Hematopoietic multipotent progenitor cell (in vitro differentiated cells): ENCODE measurements at regions not wholly inside any gene's neighbourhood (a gene's known extent, or its start where the extent isn't known, plus 50 kb on each side); places are given as distances from the start of the nearest gene placed in this dataset.

Source experiments
- DNase-seq, 3 donors: peaks; one replicate each; pipeline ENCODE4 v3.0.0-alpha.2; 2011 to 2015; ENCODE audit warnings: low read depth in 2 of 3, low spot score in 2 of 3

DNA sequence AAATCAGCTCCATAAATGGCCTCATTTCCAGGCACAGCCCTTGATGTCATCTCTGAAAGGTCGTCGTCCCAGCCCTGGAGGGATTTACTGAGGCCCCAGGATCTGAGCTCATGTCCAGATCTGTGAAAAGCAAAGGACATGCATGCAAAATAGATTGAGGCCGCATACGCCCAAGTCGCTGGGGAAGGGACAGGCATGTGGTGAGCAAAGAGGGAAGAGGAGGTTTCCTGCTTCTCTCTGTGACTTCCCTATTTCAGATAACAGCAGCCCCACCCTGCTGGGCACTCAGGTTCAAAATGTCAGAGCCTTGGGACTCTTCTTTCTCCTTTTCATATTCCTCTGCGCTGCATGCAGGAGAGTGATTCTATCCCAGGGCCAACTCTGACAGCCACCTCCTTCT, 197.2 kb downstream of the ADSS2 start:
- peak in 2 of 3 donors; percentile 44 to 80 for DNase-seq

DNA sequence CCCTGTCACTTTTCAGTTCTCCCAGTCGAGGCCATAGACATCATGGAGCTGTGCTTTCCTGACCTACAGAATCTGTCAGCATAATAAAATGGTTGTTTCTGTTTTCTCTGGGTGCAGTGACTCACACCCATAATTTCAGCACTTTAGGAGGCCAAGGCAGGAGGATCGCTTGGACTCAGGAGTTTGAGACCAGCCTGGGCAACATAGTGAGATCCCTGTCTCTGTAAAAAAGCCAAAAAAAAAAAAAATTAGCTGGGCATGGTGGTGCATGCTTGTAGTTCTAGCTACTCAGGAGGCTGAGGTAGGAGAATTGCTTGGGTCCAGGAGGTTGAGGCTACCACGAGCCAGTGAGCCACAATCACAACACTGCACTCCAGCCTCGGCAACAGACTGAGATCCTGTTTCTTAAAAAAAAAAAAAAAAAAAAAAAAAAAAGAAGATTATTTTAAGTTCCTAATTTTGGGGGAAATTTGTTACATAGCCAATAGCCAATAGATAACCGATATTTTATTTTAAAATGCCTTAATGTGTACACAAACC, 196.2 kb downstream of the ADSS2 start:
- no peak for DNase-seq

DNA sequence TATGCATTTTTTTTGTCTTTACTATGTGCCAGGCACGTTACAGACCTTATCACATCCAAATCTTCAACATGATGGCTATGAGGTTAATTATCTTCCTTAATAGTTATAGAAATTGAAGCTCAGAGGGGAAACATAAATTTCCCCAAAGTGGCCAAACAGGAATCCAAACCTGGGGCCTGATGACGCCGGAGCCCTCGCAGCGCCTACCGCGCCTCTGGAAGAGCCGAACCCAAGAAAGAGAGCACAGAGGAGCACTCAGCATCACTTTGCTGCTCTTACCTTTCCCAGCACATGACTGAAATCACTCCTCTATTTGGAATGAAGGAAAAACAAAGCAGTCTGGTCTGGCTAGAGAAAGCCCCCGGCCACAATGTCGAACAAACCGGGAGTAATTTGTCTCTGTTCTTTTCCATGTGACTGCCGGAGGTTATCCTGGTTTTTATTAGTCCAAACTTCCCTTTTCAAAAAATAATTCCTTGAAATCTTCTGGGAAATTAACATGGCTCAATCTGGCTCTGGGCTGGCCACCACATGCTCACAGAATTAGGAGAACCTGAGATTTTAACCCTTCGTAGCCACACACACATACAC, 195.5 kb downstream of the ADSS2 start:
- no peak for DNase-seq

DNA sequence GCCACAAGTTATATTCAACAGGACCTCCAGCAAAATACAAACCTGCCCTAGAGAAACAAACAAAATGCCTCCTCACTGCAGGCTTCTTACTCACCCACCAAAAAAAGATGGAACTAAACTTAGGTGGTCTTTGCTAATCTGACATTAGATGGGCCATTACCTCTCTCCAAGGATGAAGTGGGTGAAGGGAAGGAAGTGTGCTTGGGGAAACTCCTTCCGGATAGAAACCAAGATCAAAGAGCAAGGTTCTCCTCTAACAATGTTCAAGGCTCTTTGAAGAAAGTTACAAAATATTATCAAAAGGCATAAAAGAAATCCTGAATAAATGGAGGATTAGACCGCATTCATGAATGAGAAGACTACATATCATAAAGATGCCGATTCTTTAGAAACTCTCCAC, 187.5 kb downstream of the ADSS2 start:
- DNase-seq: no peak

DNA sequence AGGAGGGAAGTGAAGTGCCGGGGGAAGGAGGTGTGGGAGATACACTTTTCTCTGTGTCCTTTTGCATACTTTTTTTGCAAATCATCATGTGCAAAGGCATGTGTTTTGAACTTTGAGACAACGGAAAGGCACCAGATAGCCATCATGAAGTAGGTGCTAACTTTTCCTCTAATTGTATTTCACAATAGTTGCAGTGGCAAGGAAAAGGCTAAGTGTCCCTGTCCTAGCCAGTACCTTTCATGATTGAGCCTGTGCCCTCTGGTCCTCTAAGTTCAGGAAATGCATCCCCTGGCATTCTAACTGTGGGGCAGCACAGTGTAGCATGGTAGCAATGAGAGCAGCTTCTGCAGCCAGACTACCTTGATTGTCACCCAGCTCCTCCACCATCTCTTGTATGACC, 186.2 kb downstream of the ADSS2 start:
- no peak for DNase-seq

DNA sequence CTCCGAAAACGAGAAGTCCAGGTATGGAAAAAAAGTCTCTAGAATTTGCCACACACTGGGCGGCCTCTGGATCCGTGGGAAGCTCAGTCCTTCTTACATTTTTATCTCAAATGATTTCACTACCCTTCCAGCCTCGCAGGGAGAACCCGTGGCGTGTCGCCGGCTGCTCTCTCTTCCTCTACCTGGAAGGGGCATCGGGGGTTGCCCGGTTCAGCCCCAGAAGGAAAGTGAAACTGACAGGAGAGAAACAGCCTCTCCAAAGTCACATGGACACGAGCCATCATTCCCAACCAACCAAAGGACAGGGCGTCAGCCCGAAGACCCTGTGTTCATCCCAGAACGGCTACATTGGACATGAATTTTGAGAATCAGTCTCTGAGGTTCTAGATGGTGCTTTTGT, 182.5 kb downstream of the ADSS2 start:
- DNase-seq: no peak

DNA sequence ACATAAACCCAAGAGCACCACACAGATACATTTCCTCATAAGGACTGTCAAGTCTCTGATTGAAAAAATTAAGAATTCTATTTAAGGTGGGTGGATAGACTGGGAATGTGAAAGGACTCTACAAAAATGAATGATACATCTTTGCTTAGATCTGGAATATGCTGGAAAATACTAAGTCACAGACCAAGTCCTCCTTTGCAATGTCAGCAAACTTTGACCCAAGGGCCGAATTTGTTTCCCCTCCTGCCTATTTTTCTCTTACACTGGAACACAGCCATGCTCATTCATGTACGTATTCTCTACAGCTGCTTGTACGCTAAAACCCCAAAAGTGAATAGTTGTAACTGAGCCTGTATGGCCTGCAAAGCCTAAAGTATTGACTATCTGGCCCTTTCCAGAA, 180.7 kb downstream of the ADSS2 start:
- no peak for DNase-seq

DNA sequence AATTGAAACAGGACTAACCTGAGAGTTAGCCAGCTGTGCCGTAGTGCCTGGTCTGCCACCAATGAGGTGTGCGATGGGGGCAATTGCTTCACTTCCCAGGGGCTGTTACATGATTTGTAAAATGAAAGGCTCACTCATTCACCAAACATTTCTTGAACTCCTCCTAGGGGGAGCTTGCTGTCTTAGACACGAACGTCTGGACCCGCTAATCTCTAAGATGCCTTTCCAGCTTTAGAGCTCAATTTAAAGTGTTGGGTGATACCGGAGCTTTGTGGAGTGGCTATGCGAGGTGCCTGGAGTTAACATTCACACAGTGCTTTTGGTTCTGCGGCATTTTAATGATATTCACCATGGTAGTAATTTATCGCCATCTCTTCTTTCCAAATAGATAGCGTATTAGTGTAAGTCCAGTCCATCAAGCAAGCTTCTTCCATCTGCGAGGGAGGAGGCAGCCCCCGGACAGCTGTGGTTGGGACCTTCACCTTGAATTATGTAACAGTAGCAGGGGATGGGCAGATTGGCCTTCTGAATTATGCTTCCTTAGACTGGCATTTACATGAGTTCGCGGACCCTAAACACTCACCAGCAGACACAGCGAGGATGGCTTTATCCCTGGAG, 179.9 kb downstream of the ADSS2 start:
- DNase-seq: no peak

DNA sequence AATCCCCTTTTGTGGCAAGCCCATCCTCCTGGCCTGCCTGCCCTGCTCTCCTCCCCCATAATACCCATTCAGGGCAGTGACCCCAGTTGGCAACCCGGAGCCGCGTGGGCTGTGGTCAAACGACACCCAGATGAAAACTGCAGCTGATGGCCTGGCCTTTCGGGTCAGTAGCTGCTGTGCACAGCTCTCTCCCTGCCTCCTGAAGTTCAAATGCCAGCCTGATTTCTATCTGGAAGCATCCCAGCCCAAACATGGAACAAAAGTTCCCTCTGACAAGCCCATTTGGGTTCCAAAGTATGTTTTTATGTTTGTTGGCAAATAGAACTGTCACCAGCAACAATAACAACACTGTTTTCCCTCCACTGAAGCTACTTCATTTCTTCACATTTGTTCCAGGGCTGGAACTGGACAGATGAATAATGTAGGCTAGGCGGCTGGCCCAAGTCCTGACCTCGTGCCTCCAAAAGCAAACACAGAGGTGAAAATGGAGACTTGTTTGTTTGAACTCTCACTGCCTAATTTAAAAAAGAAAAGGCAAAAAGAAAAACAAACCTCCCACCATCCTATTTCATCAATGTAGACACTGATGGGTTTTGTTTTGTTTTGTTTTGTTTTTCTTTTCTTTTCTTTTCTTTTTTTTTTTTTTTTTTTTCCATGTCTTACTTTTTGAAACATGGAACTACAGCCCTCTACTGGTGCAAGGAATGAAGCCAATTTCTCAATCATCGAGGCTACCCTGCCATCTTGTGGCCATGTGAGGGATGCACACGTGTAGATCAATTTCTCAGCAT, 179.0 kb downstream of the ADSS2 start:
- DNase-seq: peak; percentile 58 to 93 (median 82)

DNA sequence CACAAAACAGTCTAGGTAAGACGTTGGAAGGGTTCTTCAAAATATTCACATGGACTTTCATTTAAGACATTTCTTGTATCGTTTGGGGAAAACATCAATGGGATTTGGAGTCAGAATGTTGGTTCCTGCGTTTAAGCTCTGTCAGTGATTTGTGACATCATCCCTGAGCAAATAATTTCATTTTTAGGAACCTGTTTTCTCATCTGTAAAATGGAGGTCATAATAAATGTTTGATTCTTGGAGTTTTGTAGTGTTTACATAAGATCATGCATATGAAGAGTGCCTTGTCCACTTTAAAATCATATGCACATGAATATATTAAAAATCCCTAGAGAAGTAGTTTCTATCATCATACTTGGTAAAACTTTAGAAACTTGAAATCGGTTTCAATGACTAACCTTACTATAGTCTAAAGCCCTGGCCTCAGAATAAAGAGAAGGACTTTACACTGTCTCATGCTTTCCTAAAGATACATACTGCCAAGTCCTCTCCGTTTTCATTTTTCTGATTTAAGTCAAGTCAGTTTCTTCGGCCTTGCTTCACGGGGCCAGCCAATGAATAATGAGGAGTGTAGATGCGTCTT, 178.4 kb downstream of the ADSS2 start:
- no peak for DNase-seq

DNA sequence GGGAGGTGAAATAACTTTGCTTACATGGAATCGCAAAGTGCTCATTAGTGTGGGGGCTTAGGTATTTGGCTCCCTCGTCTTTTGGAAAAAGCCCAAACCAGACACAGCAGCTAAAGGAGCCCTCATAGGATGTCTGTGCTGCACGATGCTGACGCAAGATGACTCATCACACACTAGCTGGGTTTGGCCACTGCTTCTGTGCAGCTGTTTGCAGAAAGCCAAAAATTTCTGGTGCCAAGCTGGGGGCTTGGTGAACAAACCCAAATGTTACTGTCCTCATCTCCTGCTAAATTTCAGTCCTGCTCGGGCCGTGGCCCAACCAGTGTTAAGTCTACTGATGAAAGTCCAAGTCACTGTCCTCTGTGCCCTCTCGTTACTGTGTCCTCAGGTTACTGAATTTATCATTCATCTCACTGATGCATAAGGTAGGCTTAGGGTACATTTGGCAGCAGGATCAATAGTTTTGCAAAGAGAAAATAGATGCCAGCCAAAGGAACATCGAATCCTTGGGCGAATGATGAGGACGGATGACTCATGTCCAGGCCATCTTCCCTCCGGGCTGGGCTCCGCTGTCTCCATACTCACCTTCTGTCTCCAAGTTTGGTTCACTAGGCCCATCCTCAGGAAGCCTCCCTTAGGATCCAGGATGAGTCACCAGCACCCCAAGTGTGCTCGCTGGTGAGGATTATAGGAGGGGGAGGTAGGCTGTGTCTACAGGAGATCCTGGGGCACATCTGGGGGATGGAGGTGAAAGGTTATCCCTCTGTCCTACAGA, 177.7 kb downstream of the ADSS2 start:
- peak in 2 of 3 donors; percentile 77 to 79 for DNase-seq

DNA sequence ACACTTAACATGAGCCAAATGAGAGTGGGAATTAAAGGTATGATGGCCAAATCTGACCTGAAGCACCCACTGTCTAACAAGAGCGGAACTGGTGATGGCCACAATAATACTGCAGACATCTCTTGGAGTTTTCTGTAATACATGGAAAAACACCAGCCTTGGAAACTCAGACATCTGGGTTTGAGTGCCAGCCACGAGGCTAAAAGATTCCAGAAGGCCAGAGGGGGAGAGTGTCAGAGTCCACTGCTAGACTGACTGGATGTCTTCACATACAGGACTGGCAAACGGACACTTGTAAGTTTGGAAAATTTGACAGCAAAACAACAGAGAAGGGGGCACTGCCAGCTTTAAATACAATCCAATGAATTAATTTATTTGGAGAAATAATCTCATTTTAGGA, 175.1 kb downstream of the ADSS2 start:
- no peak for DNase-seq

DNA sequence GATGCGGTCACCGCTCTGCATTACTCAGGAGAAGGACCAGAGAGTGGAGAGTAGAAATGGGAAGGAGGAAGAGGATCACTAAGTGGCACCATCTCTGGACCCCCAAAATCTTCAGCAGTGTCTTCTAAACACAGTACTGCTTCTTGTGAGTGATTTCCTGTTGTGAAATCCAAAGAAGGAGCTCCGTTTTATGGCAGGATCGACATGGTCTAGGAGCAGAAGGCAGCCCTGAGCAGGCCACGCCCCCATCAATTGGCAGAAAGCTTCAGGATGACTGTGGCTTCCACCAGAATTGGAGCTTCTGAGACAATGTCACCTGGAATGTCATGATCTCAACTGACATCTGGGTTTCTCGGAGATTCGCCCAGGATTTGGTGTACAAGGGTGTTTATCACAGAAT, 171.5 kb downstream of the ADSS2 start:
- DNase-seq: no peak

DNA sequence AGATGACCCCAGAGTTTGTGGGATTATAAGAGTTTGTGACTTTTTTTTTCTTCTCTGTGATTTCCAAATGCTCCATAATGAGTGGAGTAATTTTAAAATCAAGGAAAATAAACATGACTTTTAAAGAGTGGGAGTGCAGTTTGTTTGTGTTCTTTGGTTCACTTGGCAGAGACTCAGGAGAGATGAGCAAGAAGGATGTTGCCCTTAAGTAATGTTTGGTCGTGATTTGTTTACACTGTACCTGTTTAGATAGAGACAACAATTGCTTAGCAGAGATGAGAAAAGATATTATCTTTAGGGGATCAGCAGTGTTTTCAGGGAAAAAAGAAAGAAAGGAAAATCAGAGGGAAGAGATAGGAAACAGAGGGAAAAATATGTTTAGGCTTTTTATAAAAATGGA, 170.8 kb downstream of the ADSS2 start:
- DNase-seq: no peak

DNA sequence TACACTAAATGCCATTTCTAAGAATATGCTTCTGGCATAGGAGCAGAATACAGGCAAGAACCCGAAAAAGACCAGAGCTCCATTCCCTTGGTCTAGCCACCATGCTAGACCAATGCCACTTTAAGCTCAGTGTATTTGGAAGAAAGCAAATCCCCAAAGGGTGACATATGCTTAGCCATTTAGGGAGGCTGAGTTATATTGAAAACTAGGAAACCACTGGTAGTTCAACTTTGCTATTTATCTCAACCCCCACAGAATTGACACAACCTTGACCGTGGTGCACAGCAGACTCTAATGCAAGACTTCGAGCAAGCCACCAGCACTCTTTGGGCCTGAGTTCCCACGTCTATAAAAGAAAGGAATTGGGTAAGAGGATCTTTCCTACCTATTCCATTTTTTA, 167.9 kb downstream of the ADSS2 start:
- DNase-seq: no peak

DNA sequence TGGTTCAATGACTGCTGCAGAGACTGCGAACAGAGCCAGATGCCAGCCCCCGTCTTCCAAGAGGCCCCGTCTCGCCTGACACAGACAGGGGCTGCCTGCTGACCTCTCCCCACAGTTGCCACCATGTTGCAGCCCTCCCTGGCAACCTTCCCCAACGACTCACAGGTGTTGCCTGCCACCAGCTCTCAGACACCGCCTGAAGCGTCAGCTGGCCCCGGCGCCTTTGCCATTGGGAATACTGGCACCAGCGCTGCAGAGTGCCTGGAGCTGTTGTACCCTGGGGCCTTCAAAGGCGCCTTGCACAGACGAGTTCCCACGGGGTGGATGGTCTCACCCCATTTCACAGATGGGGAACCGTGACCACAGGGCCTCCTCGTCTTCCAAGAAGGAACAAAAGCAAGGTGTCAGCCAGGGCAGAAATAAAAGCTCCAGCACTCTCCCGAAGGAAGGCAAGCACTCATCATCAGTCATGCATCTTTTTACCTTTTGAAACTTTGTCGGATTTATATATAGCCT, 167.0 kb downstream of the ADSS2 start:
- no peak for DNase-seq

DNA sequence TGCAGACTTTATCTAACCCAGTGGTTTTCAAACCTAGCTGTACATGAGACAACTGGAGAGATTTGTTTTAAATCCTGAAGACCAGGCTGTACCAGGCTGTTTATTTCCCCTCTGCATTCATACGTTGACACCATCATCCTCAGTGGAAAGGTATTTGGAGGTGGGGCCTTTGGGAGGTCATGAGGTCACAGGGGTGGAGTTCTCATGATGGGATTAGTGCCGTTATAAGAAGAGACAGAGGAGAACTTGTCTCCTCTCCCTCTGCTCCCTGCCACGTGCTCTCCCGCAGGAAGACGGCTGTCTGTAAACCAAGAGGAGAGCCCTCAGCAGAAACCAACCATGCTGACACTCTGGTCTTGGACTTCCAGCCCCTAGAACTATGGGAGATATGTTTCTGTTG, 165.4 kb downstream of the ADSS2 start:
- DNase-seq: no peak

DNA sequence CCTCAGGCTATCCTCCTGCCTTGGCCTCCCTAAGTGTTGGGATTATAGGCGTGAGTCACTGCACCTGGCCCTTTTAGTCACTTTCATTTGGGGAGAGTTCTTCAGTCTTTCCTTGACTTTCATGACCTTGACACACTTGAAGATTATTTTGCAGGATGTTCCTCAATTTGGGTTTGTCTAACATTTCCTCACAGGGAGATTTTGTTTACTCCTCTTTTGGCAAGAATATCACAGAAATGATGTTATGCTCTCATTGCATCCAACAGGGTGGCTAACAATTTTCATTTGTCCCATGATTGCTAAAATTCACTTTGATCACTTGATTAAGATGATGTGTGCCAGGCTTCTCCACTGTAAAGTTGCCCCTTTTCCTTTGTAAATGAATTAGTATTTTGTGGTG, 164.0 kb downstream of the ADSS2 start:
- DNase-seq: no peak

DNA sequence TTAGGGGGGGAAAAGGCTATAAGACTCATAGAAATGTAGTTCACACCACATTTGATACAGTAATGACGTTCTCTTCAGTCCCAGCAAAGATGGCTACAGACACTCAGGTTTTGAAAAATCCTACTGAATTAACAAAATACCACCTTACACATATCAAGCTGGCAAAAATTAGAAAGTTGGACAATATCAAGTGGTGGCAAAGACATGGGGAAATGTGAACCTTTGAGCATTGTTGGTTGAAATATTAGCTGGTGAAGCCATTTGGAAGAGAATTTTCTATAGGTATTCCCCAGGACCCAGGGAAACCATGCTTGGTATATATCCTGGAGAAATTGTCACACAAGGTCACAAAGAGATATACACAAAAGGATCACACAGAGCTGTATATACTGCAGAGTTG, 163.0 kb downstream of the ADSS2 start:
- no peak for DNase-seq

DNA sequence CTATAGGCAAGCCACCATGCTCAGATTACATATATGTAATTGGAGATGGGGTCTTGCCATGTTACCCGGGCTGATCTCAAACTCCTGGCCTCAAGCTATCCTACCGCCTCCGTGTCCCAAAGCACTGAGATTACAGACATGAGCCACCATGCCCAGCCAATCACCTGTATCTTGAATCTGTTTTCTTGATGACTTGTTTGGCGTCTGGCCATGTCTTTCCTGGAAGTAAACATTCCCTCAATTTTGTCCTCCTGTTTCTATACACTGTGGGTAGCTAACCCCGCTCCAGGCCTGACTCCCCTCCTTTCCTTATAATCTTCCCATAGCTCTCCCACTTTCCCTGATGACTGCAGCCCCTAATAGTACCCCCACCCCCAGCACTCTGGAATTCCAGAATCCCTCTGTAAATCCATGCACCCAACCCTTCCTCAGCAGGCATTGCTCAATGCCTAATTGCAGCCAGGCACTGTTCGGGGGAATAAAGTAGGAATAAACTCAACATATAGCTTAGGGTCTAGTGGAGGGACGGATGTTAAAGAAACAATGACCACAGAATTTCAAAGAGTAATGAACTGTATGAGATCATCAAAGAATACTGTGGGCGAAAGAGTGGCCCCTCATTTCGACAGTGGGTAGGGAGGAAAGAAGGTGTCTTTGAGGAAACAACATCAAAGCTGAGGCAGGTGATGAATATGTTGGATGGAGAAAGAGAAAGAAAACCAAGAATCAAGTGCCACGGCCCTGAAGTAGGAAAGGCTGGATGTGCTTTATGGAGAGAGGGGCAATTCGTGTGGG, 161.5 kb downstream of the ADSS2 start:
- no peak for DNase-seq
